ENCODE measurements at regions not wholly inside any gene's neighbourhood (a gene's known extent, or its start where the extent isn't known, plus 50 kb on each side); places are given as distances from the start of the nearest gene placed in this dataset.
"Not testable (repeated sequence)": the region's sequence is repeated elsewhere in the genome, so short reads cannot be mapped to it uniquely, and the experiment has no call there.

- no peak for DNase-seq (ENCODE audit: low read depth in 2 of 2)
Observed at GRCh38 chr7:68619526-68619925, 978.7 kb upstream of the AUTS2 start.

- DNase-seq (ENCODE audit: low read depth in 2 of 2) = no peak
Observed at GRCh38 chr7:68622500-68622899, 975.8 kb upstream of the AUTS2 start.

GRCh38 chr7:68623030-68623429 is 975.2 kb upstream of the AUTS2 start:
- DNase-seq (ENCODE audit: low read depth in 2 of 2) = no peak

DNA sequence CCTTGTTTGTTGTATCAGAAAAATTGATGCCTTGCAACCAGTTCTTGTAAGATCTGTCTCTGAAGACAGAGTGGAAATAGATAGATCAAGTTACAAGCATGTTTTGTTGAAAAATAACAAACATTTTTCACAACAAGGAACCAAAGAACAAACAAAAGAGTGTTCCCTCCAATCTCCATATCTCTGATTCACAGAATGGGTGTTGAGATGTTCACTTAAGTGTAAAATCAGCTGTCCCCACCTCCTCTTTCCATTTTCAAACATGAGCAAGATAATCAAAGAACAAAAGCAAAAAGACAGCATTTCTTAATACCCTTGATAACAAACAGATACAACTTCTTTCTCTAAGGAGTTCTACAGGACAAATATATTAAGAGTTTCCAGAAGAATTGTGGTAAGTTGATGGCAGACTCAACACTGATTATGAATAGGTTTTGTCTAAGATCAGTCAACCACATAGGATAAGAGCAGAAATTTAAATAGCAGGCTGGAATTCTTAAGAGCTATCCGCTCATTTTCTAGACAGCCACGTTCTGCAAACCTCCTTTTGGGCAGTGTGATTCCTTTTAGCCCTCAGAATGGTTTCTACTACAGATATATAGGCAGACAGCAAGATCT is 970.9 kb upstream of the AUTS2 start:
- no peak for DNase-seq (ENCODE audit: low read depth in 2 of 2)

- not testable (repeated sequence) for DNase-seq (ENCODE audit: low read depth in 2 of 2)
Observed at GRCh38 chr7:68630914-68631313, 967.4 kb upstream of the AUTS2 start.

DNA sequence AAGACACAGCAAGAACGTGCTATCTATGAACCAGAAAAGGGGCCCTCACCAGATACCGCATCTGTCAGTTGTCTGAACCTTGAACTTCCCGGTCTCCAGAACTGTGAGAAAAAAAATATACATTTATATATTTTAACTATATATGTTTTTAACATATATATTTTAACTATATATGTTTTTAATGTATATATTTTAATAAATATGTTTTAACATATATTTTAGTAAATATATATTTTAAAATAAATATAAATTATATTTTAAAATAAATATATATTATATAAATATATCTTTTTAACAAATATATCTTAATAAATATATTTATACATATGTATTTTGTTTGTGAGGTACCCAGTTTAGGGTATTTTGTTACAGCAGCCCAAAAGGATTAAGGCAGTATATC is 958.2 kb upstream of the AUTS2 start:
- no peak for DNase-seq (ENCODE audit: low read depth in 2 of 2)

DNA sequence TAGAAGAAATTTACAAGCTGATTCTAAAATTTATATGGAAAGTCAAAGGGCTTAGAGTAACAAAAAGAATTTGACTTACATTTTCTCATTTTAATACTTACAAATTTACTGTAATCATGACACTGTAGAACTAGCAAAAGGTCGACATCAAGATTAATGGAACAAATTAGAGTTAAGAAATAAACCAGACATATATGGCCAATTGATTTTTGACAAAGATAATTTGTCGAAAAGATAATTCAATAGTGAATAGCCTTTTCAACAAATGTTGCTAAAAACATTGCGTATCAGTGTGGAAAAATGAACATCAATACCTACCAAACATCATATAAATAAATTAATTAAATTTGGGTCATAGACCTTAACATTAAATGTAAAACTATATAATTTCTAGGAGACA is 955.5 kb upstream of the AUTS2 start:
- DNase-seq (ENCODE audit: low read depth in 2 of 2) = no peak

DNA sequence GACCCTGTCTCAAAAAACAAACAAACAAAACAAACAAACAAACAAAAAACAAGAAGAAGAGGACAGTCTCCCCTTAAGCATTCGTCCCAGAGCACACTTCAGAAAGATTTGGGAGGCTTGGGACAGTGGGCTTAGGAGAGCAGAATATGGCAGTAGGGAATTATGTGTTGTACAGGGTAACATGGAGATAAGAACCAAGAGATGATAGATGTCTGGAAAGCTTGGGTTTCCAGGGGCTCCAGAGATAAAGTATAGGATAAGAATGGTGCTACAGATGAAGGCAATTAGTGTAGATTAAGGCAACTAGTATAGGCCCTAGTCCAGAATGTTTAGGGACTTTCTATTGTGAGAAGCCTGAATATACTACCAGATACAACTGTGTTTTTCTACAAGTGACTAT is 934.9 kb upstream of the AUTS2 start:
- DNase-seq (ENCODE audit: low read depth in 2 of 2) = no peak

GRCh38 chr7:68671046-68671445 is 927.2 kb upstream of the AUTS2 start:
- DNase-seq (ENCODE audit: low read depth in 2 of 2) = no peak

DNA sequence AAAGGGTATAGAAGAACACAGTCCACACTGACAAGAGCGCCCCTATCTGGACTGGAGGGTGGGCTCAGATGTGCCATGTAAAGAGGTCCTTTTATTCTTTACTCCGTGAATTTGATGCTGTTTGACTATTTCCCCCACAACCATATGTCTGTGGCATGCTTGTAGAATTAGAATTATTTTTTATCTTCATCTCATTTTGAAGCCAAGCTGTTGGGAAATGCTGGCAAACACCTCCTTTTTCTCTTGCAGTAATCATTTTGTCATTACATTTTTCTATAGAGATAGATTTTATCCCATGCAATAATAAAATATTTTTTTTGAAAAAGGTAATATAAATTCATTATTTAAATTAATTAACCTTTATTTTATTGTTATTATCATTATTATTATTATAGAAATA is 926.6 kb upstream of the AUTS2 start:
- DNase-seq (ENCODE audit: low read depth in 2 of 2) = no peak

- DNase-seq (ENCODE audit: low read depth in 2 of 2) = no peak
Observed at GRCh38 chr7:68674826-68675225, 923.4 kb upstream of the AUTS2 start.

GRCh38 chr7:68676813-68677535 is 921.3 kb upstream of the AUTS2 start:
- no peak for DNase-seq (ENCODE audit: low read depth in 2 of 2)

- DNase-seq (ENCODE audit: low read depth in 2 of 2) = no peak
Observed at GRCh38 chr7:68678196-68678595, 920.1 kb upstream of the AUTS2 start.

- no peak for DNase-seq (ENCODE audit: low read depth in 2 of 2)
Observed at GRCh38 chr7:68679459-68680234, 918.6 kb upstream of the AUTS2 start.

DNA sequence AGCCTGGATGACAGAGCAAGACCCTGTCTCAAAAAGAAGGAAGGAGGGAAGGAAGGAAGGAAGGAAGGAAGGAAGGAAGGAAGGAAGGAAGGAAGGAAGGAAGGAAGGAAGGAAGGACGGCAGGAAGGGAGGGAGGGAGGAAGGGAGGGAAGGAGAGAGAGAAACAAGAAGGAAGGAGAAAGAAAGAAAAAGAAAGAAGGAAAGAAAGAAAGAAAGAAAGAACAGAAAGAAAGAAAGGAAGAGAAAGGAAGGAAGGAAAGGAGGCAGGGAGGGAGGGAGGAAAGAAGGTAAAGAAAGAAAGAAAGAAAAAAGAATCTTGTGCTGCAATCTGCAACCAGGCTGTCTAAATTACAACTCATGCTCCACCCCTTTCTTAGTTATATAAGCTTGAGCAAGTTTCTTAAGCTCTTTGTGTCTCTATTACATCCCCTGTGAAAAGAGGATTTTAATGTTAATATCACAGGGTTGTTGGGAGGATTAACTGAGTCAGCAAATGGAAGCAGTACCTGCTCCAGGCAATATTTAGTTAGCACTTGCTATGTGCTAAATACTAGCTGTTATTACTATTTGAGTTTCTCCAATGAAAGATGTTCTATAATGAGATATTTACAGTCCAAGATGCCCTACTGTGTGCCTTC is 917.9 kb upstream of the AUTS2 start:
- no peak for DNase-seq (ENCODE audit: low read depth in 2 of 2)

DNA sequence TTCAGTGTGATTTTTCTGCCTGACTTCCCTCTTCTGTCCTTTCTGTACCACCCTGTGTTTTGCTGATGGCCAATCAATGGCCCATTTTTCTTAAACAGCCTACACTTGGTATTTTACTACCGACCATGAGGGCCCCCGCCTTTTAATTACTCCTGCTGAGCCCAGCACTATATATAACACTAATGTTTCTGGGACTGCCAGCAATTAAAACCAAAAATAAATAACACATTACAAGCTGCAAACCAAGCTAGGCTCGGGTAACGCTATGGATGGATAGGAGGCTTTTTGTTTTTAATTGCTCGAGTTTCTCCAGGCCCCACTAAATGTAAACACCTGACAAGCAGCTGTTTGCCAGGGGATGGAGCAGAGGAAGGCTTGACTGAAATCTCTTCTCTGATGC is 915.4 kb upstream of the AUTS2 start:
- DNase-seq (ENCODE audit: low read depth in 2 of 2) = no peak

DNA sequence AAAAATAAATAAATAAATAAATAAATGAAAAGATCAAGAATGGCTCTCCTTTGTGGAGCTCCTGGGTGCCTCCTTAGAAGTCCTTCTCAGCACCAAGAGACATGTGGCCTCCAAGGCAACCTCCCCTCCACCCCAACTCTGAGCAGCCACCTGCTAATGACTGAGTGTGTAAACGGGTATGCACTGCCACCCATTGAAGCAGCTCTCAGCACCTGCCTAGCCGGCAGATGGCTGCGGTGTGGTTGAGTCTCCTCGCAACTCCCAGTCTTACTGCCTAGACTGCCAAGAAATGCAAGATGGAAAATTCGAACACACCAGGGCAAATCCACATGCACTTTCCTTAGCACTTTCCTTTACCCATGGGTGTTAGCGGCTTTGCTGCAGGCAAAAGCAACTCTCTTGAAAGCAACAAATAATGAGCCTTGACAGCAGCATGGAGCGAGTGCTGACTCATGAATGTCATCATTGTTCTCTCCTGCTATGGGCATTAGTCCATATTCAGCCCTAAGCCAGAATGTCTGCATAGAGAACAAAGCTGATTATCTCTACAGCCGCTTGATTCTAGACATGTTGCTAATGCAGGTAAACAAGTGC is 913.9 kb upstream of the AUTS2 start:
- DNase-seq (ENCODE audit: low read depth in 2 of 2) = no peak

DNA sequence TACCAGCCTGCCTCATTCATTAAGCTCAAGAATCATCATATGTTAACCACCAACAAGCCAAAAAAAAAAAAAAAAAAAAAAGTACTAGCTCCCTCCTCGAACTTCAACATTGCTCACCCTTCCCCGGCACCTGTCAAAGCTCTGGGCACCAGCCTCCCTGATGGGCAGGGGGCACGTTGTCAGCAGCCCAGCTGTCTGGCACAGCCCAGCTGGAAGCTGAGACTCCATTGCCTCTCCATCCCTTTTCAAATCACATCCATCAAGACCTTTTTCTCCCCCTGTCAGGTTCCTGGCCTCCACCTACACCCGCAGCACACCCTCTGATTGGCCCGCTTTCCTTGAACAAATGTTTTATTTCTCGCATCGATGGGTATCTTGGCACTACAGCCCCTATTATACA is 913.3 kb upstream of the AUTS2 start:
- DNase-seq (ENCODE audit: low read depth in 2 of 2) = no peak

- DNase-seq (ENCODE audit: low read depth in 2 of 2) = no peak
Observed at GRCh38 chr7:68688416-68689086, 909.7 kb upstream of the AUTS2 start.

GRCh38 chr7:68689087-68689433 is 909.2 kb upstream of the AUTS2 start:
- DNase-seq (ENCODE audit: low read depth in 2 of 2) = no peak
